H1 (cell line): ENCODE measurements at regions not wholly inside any gene's neighbourhood (a gene's known extent, or its start where the extent isn't known, plus 50 kb on each side); places are given as distances from the start of the nearest gene placed in this dataset.

ENCODE experiments used
- CTCF ChIA-PET: fragments of 300-600 bp; sonication (Branson Sonifier 250); formaldehyde crosslinking; loops from one replicate; lab custom pipeline; 2021; ENCODE audit not compliant: partially characterized antibody; lab: Charles Lee
- POLR2A ChIA-PET: fragments of 300-600 bp; sonication (Branson Sonifier 250); formaldehyde crosslinking; loops from one replicate; lab custom pipeline; 2021; ENCODE audit warnings: inconsistent platforms; ENCODE audit not compliant: partially characterized antibody; lab: Charles Lee
- DNase-seq, 2 experiments: peaks; one replicate each; pipeline versions ENCODE4 v3.0.0 to v3.0.0-alpha.2; 2010 to 2022; ENCODE audit warnings: low spot score in 2 of 2, low read depth in 1 of 2, mixed read lengths in 1 of 2
- FAIRE-seq: peaks from 2 replicates; lab custom pipeline; 2011; peaks lifted over from hg19 to GRCh38; lab: Jason Lieb, UNC
- H2AFZ ChIP-seq: 2 replicates; pipeline ENCODE4 v1.8.1; 2012; ENCODE audit warnings: low read length, inconsistent platforms
- H2AK5ac ChIP-seq: 2 replicates; pipeline ENCODE4 v1.6.1; 2013; ENCODE audit warnings: low read depth, low read length
- H2BK120ac ChIP-seq: replicated peaks from 2 replicates; pipeline ENCODE3; 2013; ENCODE audit warnings: low read depth, low read length, inconsistent platforms
- H2BK12ac ChIP-seq: 2 replicates; pipeline ENCODE4 v1.6.1; 2013; ENCODE audit warnings: low read depth, low read length
- H2BK15ac ChIP-seq: 2 replicates; pipeline ENCODE4 v1.6.1; 2013; ENCODE audit warnings: low read length
- H2BK20ac ChIP-seq: 2 replicates; pipeline ENCODE4 v1.6.1; 2013; ENCODE audit warnings: low read length
- H2BK5ac ChIP-seq: 2 replicates; pipeline ENCODE4 v1.6.1; 2013; ENCODE audit warnings: low read depth, low read length
- H3K14ac ChIP-seq: 2 replicates; pipeline ENCODE4 v1.6.1; 2013; ENCODE audit warnings: inconsistent platforms; ENCODE audit not compliant: insufficient read length
- H3K18ac ChIP-seq: 2 replicates; pipeline ENCODE4 v1.6.1; 2013; ENCODE audit warnings: low read length; ENCODE audit errors: extremely low read depth
- H3K23ac ChIP-seq: 2 replicates; pipeline ENCODE4 v1.6.1; 2013; ENCODE audit warnings: inconsistent platforms; ENCODE audit not compliant: insufficient read length
- H3K23me2 ChIP-seq: 2 replicates; pipeline ENCODE4 v1.6.1; 2013; ENCODE audit warnings: low read depth, low read length
- H3K27ac ChIP-seq: 2 replicates; pipeline ENCODE4 v1.6.1; 2011; ENCODE audit warnings: low read depth, low read length, inconsistent platforms
- H3K27me3 ChIP-seq, 4 experiments: replicated peaks in 1 of 4; 1 replicate in 1 of 4; 2 replicates in 3 of 4; pipeline versions ENCODE4 v1.6.1 to v1.8.1; 2011 to 2013; ENCODE audit warnings: low read length in 3 of 4, mild to moderate bottlenecking in 3 of 4, inconsistent platforms in 2 of 4, mixed read lengths in 2 of 4, moderate library complexity in 1 of 4; ENCODE audit not compliant: control insufficient read depth in 3 of 4, insufficient read depth in 3 of 4; ENCODE audit errors: extremely low read depth in 1 of 4
- H3K36me3 ChIP-seq, 4 experiments: 2 replicates each; pipeline versions ENCODE4 v1.6.1 to v1.8.1; 2011 to 2013; ENCODE audit warnings: mild to moderate bottlenecking in 4 of 4, low read length in 3 of 4, moderate library complexity in 2 of 4, control low read depth in 1 of 4, inconsistent platforms in 1 of 4; ENCODE audit not compliant: insufficient read depth in 4 of 4, control insufficient read depth in 2 of 4
- H3K4ac ChIP-seq: replicated peaks from 2 replicates; pipeline ENCODE3; 2013; ENCODE audit warnings: low read length, low read depth, mixed read lengths, inconsistent platforms; ENCODE audit not compliant: insufficient read length
- H3K4me1 ChIP-seq, 4 experiments: replicated peaks in 1 of 4; 1 replicate in 1 of 4; 2 replicates in 3 of 4; pipeline versions ENCODE4 v1.6.1 to v1.8.1; 2011 to 2013; ENCODE audit warnings: low read length in 3 of 4, inconsistent platforms in 2 of 4, mixed read lengths in 1 of 4; ENCODE audit not compliant: insufficient read depth in 4 of 4, control insufficient read depth in 3 of 4
- H3K4me2 ChIP-seq, 2 experiments: 2 replicates each; pipeline versions ENCODE4 v1.6.1 to v1.8.1; 2011 to 2013; ENCODE audit warnings: low read depth in 2 of 2, low read length in 2 of 2, control low read depth in 1 of 2, inconsistent platforms in 1 of 2, mild to moderate bottlenecking in 1 of 2; ENCODE audit not compliant: insufficient read depth in 1 of 2
- H3K4me3 ChIP-seq, 4 experiments: fragments of 200-600, 300-600 bp in 1 of 4; sonication (generic), shearing (Covaris generic), sonication (Bioruptor Twin) in 1 of 4; 2 replicates each; pipeline versions ENCODE4 v1.5.1 to v1.8.1; 2011 to 2016; ENCODE audit warnings: low read length in 4 of 4, low read depth in 3 of 4, control low read depth in 2 of 4, inconsistent platforms in 2 of 4, mild to moderate bottlenecking in 2 of 4, mixed read lengths in 1 of 4, moderate library complexity in 1 of 4; ENCODE audit not compliant: insufficient read depth in 2 of 4; ENCODE audit errors: extremely low read depth in 1 of 4
- H3K56ac ChIP-seq: replicated peaks from 2 replicates; pipeline ENCODE3; 2013; ENCODE audit warnings: low read depth, mild to moderate bottlenecking, mixed read lengths, low read length, inconsistent platforms; ENCODE audit not compliant: insufficient read length
- H3K79me1 ChIP-seq: 2 replicates; pipeline ENCODE4 v1.6.1; 2013; ENCODE audit warnings: low read depth, low read length, control low read depth
- H3K79me2 ChIP-seq, 2 experiments: 2 replicates each; pipeline versions ENCODE4 v1.6.1 to v1.8.1; 2012 to 2013; ENCODE audit warnings: low read length in 2 of 2, mild to moderate bottlenecking in 2 of 2, inconsistent platforms in 1 of 2; ENCODE audit not compliant: insufficient read depth in 2 of 2, control insufficient read depth in 1 of 2
- H3K9ac ChIP-seq, 4 experiments: replicated peaks in 1 of 4; 1 replicate in 1 of 4; 2 replicates in 3 of 4; pipeline versions ENCODE4 v1.6.1 to v1.8.1; 2011 to 2013; ENCODE audit warnings: low read depth in 3 of 4, low read length in 3 of 4, control low read depth in 2 of 4, mild to moderate bottlenecking in 2 of 4, moderate library complexity in 2 of 4, inconsistent platforms in 1 of 4; ENCODE audit errors: extremely low read depth in 1 of 4
- H3K9me3 ChIP-seq, 2 experiments: 2 replicates each; pipeline versions ENCODE4 v1.6.1 to v1.8.1; 2012 to 2013; ENCODE audit warnings: mild to moderate bottlenecking in 2 of 2, moderate library complexity in 2 of 2, control low read depth in 1 of 2, inconsistent platforms in 1 of 2, low read depth in 1 of 2, low read length in 1 of 2, mixed read lengths in 1 of 2; ENCODE audit not compliant: insufficient read depth in 2 of 2
- H4K20me1 ChIP-seq, 2 experiments: replicated peaks in 1 of 2; 2 replicates each; pipeline versions ENCODE3 to v1.8.1; 2011 to 2013; ENCODE audit warnings: inconsistent platforms in 2 of 2, low read length in 2 of 2, mild to moderate bottlenecking in 1 of 2; ENCODE audit not compliant: insufficient read depth in 2 of 2, control insufficient read depth in 1 of 2
- H4K5ac ChIP-seq: 2 replicates; pipeline ENCODE4 v1.6.1; 2013; ENCODE audit warnings: low read length, low read depth, mixed read lengths, inconsistent platforms; ENCODE audit not compliant: insufficient read length
- H4K8ac ChIP-seq: 2 replicates; pipeline ENCODE4 v1.8.0; 2013; ENCODE audit warnings: mild to moderate bottlenecking, moderate library complexity, low read length, inconsistent platforms; ENCODE audit not compliant: insufficient read depth; ENCODE audit errors: extremely low read depth
- H4K91ac ChIP-seq: replicated peaks from 2 replicates; pipeline ENCODE3; 2013; ENCODE audit warnings: low read length, mixed read lengths, inconsistent platforms; ENCODE audit not compliant: insufficient read length
- ASH2L ChIP-seq: fragments of 200-600, 300-600 bp; sonication (generic); IDR thresholded peaks from one replicate; pipeline ENCODE4 v1.7.1; 2017; ENCODE audit warnings: low read length
- RBBP5 ChIP-seq: IDR thresholded peaks from 2 replicates; pipeline ENCODE4 v1.7.1; 2012; ENCODE audit warnings: low read depth, mild to moderate bottlenecking, inconsistent platforms, low read length, moderate library complexity, borderline replicate concordance
- SIRT6 ChIP-seq: IDR thresholded peaks from one replicate; pipeline ENCODE4 v1.7.1; 2012; ENCODE audit warnings: low read length, inconsistent platforms
- TAF7 ChIP-seq: optimal IDR thresholded peaks from 2 replicates; pipeline ENCODE3; 2011; ENCODE audit warnings: low read depth, mild to moderate bottlenecking, inconsistent platforms, low read length, moderate library complexity, borderline replicate concordance
- WGBS, 2 experiments: shearing (Covaris generic) in 1 of 2; methylation state at CpG; one replicate each; pipeline versions ENCODE4 v1.1.6 to v1.1.7; 2013 to 2015; ENCODE audit warnings: low lambda C conversion rate in 2 of 2, mixed read lengths in 2 of 2, inconsistent platforms in 1 of 2, low coverage in 1 of 2, missing lambda C conversion rate in 1 of 2; ENCODE audit not compliant: insufficient replicate concordance in 2 of 2, insufficient coverage in 1 of 2, insufficient read length in 1 of 2; ENCODE audit errors: extremely low coverage in 1 of 2, missing lambda C conversion rate in 1 of 2; 5-methylcytosine and 5-hydroxymethylcytosine counted together

DNA sequence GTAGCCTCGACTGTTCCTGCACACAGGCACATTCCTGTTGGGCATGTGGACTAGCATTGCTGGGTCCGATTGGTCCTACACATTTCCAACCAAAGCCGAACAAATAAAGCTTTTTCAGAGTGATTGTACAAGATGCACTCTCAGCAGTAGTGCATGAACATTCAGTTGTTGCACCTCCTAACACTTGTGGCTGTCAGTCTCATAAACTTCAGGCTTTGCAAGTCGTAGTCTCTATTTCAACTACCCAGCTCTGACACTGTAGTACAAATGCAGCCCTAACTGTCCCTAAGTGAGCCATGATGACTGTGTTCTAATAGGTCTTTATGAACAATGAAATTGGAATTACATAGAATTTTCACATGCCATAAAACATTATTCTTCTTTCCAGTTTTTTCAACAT is 281.7 kb upstream of the ATP10A start:
- Histone ChIP-seq H2BK12ac (no peak overlapping the region), H4K5ac (no peak overlapping the region), H3K56ac (no peak overlapping the region), H3K9ac (no peak overlapping the region), H3K27me3 (no peaks in the 10 kb centered on the region), H2BK5ac (no peak overlapping the region), H4K91ac (no peak overlapping the region), H3K23ac (no peak overlapping the region), H2AFZ (no peak overlapping the region), H3K9me3 (peaks cover 2 to 3% of the 10 kb centered on the region in 2 experiments; a peak in 1 of 4 replicates), H2BK15ac (peak overlapping the region; percentile 50; the same call in 1 of the 2 replicates), H3K27ac (no peak overlapping the region), H3K18ac (no peak overlapping the region), H4K20me1 (no peaks in the 10 kb centered on the region), H3K4me3 (no peak overlapping the region), H2BK120ac (no peak overlapping the region), H3K4ac (no peak overlapping the region), H3K79me2 (no peaks in the 10 kb centered on the region), H2BK20ac (no peak overlapping the region), H3K23me2 (no peaks in the 10 kb centered on the region), H3K14ac (no peak overlapping the region), H3K4me2 (no peak overlapping the region), H4K8ac (no peak overlapping the region), H3K36me3 (no peaks in the 10 kb centered on the region), H3K4me1 (no peaks in the 10 kb centered on the region), H3K79me1 (no peaks in the 10 kb centered on the region), H2AK5ac (no peak overlapping the region)
- WGBS, 2 experiments = 84% methylated on average over 4 of the region's 4 CpGs; no CpG with 5 or more reads in 1 of the 2 experiments
- ChIA-PET CTCF (interaction anchor here (0.7 kb wide), 1 partner anchor 12 kb away, joined by 3 read pairs; no protein-coding TSS in a partner anchor), POLR2A (no interaction called here)
- no peak for FAIRE-seq
- no peak for TF ChIP-seq ASH2L
- no peak for TF ChIP-seq RBBP5
- TF ChIP-seq SIRT6 = no peak
- no peak for TF ChIP-seq TAF7
- DNase-seq = no peak
